Inferior parietal cortex (tissue), 1 donor: ENCODE measurements at regions not wholly inside any gene's neighbourhood (a gene's known extent, or its start where the extent isn't known, plus 50 kb on each side); places are given as distances from the start of the nearest gene placed in this dataset.

ENCODE experiments used
- DNase-seq: peaks from one replicate; pipeline ENCODE4 v3.0.0-alpha.2; 2016; ENCODE audit errors: extremely low spot score

DNA sequence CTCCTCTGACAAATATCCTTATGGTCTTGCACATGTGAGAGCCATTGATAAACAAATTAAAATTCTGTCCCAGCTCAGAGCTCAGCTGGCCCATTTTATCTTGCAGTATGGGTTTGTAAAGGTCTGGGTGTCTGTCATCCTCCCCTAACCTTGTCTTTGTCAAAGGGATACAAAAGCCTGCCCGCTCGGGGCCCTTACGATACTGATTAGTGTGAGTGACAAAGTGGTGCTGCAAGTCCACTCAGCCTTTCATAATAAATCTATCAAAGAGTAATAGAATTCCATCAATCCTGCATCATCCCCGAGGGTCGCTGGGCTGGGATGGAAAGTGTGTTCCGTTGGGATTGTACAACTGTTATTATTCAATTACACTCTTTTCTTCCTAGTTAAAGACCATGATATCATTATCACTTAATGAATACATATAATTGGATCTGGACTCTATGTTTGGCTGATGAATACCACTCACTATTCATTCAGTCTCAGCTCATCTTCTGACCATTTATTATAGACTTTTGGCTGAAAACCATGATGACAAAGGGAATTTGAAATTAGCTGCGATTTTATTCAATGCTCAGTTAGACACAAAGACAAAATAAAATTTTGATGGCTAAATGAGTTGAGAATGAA is 122.5 kb upstream of the FOXD3 start:
- DNase-seq = no peak

DNA sequence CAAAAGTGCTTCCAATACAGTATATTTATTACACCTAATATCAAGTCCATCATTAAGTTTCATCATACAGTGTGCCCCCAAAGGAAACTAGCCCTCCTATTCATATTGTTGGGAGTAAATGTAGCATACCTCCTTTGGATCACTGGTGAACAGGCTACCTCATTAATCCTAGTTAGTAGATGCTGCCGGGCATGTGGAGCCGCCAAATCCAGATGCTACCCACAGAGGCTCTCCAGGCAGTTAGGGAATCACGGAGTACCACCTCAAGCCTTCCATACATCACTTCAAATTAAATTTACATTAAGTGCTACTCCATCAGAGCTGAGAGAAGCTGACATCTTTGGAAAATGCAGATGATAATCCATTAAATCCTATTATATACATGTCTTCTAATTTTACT is 121.7 kb upstream of the FOXD3 start:
- no peak for DNase-seq

DNA sequence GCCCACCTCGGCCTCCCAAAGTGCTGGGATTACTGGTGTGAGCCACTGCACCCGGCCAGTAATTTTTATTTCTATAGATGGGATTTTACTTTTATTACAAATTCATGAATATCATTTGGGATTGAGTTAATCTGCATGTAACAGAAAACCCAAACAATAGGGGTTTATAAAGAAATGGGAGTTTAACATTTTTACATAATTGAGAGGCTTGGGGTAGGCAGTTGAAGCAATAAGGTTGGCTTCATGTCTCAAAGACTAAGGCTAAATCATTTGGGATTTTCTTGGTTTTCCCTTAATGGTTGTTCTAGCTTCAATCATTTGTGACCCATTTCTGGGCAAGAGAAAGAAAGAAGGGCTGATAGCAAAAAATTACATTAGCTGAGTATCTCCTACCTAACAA is 118.7 kb upstream of the FOXD3 start:
- DNase-seq = no peak

DNA sequence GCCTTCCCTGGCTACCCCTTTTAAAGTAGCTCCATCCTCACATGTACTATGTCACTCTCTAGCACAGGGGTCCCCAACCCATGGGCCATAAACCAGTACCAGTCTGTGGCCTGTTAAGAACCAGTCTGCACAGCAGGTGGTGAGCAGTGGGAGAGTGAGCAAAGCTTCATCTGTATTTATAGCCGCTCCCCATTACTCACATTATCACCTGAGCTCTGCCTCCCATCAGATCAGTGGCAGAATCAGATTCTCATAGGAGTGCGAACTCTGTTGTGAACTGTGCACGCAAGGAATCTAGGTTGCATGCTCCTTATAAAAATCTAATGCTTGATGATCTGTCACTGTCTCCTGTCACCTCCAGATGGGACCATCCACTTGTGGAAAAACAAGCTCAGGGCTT is 116.6 kb upstream of the FOXD3 start:
- DNase-seq = no peak

DNA sequence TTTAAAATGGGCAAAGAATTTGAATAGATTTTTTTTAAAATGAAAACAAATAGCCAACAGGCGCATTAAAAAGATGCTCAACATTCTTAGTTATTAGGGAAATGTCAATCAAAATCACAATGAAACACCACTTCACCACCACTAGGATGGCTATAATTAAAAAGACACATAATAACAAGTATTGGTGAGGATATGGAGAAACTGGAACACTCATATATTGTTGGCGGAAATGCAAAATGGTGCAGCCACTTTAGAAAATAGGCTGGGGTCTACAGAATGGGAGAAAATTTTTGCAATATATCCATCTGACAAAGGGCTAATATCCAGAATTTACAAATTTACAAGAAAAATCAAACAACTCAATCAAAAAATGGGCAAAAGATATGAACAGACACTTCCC is 107.8 kb upstream of the FOXD3 start:
- DNase-seq = no peak

DNA sequence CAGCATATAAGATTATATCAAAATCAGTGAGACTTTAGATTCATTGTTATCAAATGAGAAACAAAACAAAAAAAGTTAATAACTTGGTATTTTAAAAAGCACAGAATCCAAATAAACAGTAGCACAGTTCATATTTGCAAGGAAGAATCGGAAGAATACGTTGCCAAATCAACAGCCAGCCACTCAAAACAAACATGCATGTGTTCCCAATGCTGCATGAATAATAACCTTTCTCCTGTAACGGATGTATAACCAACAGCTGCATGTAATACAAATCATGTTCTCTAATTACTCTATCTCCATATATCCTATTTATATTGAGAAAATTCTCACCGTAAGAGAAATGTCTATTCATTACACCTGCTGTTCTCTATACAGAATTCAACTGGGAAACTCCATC is 98.9 kb upstream of the FOXD3 start:
- DNase-seq = no peak

DNA sequence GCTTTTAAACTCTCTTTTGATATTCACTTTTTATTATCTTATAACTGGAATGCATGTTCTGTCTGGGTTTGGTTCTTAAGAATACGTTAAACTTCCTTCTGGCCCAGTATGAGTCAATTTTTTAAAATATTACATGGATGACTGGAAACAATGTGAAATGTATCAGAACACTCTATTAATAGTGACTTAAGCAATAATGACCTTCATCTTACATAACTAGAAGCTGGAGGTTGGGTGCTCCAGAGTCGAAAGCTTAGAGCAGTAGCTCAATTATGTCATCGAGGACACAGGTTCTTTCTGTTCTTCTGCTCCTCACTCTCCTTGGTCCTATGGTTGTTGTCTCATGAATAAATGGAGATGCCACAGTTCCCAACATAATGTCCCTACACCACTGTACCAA is 91.6 kb upstream of the FOXD3 start:
- DNase-seq = no peak

DNA sequence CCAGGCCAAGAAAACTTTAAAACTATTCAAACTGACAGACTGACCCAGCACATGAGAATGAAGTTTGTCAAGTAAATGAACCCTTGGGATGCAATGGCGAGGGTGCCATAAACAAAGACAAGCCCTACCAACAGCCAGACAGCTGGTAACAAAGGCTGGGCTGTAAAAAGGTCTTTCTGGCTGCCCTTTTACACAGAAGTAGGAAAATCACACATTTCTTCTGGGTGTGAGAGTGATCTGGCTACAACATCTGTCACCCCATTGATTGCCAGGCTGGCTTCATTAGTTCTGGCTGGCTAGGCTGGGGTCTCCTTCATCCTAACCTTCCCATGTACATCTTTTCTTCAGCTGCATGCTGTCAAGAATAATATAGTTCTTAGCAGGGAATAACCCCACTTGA is 83.6 kb upstream of the FOXD3 start:
- no peak for DNase-seq

DNA sequence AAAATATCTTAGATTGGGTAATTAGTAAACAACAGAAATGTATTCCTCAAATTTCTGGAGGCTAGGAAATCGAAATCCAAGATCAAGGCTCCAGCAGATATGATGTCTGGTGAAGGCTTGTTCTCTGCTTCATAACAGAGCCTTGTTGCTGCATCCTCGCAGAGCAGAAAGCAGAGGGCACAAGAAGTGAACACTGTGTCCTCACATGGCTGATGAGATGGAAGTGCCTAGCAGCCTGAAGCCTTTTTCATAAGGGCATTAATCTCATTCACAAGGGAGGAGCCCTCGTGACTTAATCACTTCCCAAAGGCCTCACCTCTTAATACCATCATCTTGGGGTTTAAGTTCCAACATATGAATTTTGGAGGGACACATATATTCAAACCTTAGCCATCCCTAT is 77.2 kb upstream of the FOXD3 start:
- no peak for DNase-seq

DNA sequence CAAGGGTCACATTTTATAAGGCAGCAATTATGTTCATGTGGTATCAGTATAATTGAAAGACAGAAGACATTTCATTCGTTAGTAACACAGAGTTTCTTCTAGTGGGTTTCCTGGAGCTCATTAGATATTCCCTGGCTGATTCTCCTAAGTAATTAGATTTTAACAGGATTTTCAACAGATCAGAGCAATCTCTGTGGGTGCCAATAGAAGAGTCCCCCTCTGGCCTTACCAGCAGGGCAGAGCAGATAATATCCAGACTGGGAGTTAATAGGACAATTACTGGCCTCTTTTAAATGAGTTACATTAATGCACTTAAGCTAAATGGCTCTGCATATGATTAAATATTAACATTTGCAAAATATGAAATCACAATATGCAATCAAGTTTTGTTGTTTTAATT is 74.2 kb upstream of the FOXD3 start:
- DNase-seq = no peak

DNA sequence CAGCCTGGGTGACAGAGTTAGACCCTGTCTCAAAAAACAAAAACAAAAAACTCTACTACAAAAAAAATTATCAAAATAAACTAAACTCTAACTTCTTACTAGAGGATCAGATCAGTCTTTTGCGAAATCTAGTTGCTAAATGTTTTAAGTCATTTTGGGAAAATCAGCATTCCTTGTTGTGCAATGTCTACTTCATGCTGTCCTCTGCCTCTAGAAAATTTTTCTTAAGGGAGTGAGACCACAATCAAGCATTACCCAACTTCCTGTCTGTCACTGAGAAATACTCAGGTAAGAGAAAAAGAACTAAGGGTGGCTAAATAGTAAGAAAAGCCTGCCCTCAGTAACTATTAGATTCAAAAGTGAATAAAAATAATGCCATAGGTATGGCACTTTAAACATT is 67.2 kb upstream of the FOXD3 start:
- DNase-seq = no peak

DNA sequence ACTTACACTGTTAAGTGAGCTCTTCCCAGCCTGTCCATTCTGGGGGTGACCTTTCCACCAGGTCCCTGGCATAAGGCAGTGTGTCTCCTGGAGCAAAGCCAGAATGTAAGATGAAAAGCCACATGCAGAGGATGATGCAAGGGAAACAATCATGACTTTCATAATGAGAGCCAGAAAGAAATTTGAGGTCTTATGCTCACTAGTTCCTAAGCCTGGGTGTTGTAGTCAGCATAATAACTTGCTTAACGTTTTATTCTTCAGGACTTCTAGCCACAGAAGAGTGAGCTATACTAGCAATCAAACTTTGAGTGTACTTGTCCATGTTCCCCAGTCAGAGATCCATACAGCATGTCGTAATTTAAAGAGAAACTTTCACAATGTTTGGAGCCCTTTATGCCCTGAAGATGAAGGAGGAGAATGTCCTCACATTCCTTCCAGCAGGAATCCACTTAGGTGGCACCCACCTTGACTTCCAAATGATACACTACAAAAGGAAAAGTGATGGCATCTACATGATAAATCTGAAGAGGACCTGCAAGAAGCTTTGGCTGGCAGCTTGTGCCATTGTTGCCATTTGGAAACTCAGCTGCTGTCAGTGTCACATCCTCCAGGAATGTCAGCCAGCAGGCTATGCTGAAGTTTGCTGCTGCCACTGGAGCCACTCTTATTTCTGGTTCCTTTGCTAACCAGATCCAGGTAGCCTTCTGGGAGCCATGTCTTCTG is 60.5 kb upstream of the FOXD3 start:
- no peak for DNase-seq

DNA sequence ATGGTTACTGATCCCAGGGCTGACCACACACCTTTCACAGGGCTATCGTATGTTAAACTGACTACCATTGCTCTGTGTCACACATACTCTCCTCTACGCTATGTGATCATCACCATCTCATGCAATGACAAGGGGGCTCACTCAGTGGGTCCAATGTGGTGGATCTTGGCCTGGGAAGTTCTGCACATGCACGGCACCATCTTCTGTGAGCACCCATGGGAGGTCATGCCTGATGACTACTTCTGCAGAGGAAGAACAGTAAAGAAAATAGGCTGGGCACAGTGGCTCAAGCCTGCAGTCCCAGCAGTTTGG is 60.0 kb upstream of the FOXD3 start:
- DNase-seq = no peak

DNA sequence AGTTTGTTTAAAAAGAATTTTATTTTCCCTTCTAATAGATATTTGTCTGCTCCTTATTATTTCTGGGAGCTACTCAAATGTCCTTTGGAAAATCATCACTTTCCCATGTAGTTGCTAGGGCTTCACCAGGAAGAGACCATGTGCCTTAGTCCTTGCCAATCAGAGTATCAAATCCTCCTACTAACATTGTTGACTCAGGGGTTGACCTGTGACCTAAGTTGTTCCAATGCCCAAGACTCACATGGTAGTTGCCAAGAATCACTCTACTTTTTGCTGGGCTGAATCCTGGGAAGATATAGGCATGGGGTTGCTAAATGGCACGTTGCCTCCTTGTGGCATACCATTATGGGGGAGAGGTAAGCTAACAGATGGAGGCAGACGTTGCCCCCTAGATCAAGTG is 58.2 kb upstream of the FOXD3 start:
- DNase-seq = no peak

DNA sequence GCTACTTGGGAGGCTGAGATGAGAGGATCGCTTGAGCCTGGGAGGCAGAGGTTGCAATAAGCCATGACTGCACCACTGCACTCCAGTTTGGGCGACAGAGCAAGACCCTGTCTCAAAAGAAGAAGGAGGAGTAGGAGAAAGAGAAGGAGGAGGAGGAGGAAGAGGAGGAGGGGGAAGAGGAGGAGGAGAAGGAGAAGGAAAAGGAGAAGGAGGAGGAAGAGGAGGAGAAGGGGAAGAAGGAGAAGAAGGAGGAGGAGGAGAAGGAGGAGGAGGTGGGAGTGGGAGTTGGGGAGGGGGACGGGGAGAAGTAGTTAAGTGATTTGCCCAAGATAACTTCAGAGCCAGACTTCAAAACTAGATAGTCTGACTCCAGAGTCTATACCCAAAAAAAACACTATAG is 55.5 kb upstream of the FOXD3 start:
- DNase-seq = no peak

DNA sequence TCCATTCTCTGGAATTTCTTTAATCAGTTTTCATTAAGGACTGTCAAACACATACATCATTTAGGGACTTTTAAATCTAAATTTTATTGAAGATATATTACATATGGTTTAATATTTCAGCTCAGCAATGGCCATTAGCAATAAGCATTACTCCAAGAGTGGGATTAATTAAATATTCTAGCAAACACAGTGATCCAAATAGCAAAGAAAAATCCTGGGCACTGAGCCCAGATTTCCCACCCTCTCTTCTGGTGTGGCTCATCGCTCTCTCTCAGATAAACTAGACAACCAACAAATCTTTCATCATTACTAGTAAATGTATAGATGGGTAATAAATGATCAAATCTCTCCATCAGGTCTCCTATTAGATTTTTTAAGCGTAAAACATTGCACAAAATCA is 53.5 kb upstream of the FOXD3 start:
- DNase-seq = no peak

DNA sequence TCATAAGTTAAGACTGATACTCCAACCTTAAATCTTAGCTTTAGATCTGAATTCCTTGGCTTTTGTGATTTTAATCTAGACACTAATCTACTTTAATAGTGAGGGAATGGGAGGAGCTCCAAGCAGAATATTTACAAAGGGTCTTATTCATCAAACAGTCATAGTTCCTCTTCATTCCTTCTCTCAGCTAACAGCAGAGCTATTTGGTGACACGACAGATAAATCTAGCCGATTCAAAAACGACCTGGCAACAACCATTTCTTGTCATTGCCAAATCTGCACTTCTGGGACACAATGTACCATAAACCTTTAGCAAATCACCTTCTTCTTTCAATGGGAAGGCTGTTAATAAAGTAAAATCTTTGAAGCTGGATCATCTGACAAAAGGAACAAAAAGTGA is 52.8 kb upstream of the FOXD3 start:
- no peak for DNase-seq
